ENCODE measurements at regions not wholly inside any gene's neighbourhood (a gene's known extent, or its start where the extent isn't known, plus 50 kb on each side); places are given as distances from the start of the nearest gene placed in this dataset.
"Not testable (repeated sequence)": the region's sequence is repeated elsewhere in the genome, so short reads cannot be mapped to it uniquely, and the experiment has no call there.

DNA sequence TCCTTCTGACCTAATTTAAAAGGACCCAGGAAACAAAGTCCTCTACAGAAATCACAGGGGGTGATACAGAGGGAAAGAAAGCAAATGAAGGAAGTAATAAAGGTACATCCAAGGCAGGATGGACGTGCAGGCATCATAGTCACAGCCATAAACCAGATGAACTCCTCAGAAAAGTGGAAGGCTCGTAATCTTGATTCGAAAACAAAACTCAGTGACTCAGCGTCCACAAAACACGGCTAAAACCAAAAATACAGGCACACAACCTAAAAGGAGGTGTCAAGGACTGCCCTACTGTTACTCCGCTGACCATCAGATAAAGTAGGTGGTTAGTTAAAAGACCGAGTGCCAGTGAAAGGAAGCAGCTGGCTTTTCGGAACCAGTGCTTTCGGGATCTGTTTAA lies 81.5 kb downstream of the TRIM69 start:
- DNase-seq (ENCODE audit: low read depth); H3K27ac Mint-ChIP-seq (ENCODE audit: unreplicated experiment); H3K36me3 ChIP-seq (ENCODE audit: insufficient read depth, low read length); H3K4me1 ChIP-seq (ENCODE audit: insufficient read depth, low read length); H3K27ac ChIP-seq (ENCODE audit: low read depth, low read length); H3K27me3 Mint-ChIP-seq (ENCODE audit: low read depth, unreplicated experiment); H3K4me3 ChIP-seq (ENCODE audit: insufficient read depth, low read depth, low read length); H2AFZ ChIP-seq (ENCODE audit: low read depth, low read length); H3K9ac ChIP-seq (ENCODE audit: low read length); H3K9me3 Mint-ChIP-seq (ENCODE audit: unreplicated experiment); H3K4me3 Mint-ChIP-seq (ENCODE audit: unreplicated experiment); H3K4me2 ChIP-seq (ENCODE audit: low read length); H3K79me2 ChIP-seq (ENCODE audit: insufficient read depth, low read length); H3K36me3 Mint-ChIP-seq (ENCODE audit: low read depth, unreplicated experiment); H4K20me1 ChIP-seq (ENCODE audit: insufficient read depth, low read length); H3K9me3 ChIP-seq (ENCODE audit: insufficient read depth, low read depth, low read length); H3K4me1 Mint-ChIP-seq (ENCODE audit: low read depth, unreplicated experiment): not testable (repeated sequence)
- H3K27me3 ChIP-seq (ENCODE audit: insufficient read depth, low read length), result peaks cover 12% of the 10 kb centered on the region
- FAIRE-seq, result peak; percentile 13

DNA sequence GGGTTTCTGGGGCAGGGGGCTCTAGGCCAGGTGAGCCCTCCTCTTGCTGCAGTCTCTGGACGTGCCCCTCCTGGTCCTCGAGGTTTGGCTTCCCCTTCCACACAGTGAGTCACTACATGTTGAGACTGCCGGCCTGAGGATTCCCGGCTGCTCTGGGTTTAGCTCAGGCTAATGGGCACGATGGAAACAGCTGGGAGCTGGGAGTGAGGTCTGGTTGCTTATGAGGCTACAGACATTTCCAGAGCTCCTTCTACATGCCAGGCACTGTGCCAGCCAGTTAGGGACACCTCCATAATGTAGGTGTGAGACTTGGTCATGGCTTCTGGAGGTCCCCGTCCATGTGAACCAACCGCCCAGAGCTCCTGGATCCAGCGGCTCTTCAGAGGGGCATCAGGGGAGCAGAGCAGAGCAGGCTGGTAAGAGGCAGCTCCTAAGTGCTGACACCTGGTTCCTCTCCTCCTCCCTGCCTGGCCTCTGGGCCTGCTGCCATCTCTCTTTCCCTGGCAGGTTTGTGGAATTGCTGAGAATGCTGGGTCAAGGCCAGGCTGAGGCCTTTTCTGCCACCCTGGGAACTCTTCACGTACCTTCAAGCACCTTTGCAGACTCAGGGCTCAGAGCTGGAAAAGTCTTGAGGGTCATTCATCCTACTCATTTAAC lies 83.1 kb downstream of the TRIM69 start:
- not testable (repeated sequence) for H3K27ac Mint-ChIP-seq (ENCODE audit: unreplicated experiment); H3K4me2 ChIP-seq (ENCODE audit: low read length); H3K4me3 Mint-ChIP-seq (ENCODE audit: unreplicated experiment); H3K79me2 ChIP-seq (ENCODE audit: insufficient read depth, low read length); H2AFZ ChIP-seq (ENCODE audit: low read depth, low read length); H4K20me1 ChIP-seq (ENCODE audit: insufficient read depth, low read length); H3K27me3 Mint-ChIP-seq (ENCODE audit: low read depth, unreplicated experiment); H3K27ac ChIP-seq (ENCODE audit: low read depth, low read length); H3K9ac ChIP-seq (ENCODE audit: low read length); H3K9me3 ChIP-seq (ENCODE audit: insufficient read depth, low read depth, low read length); H3K4me3 ChIP-seq (ENCODE audit: insufficient read depth, low read depth, low read length); H3K36me3 ChIP-seq (ENCODE audit: insufficient read depth, low read length); H3K36me3 Mint-ChIP-seq (ENCODE audit: low read depth, unreplicated experiment); H3K4me1 ChIP-seq (ENCODE audit: insufficient read depth, low read length); H3K9me3 Mint-ChIP-seq (ENCODE audit: unreplicated experiment); FAIRE-seq; H3K27me3 ChIP-seq (ENCODE audit: insufficient read depth, low read length); H3K4me1 Mint-ChIP-seq (ENCODE audit: low read depth, unreplicated experiment)
- DNase-seq (ENCODE audit: low read depth), result peak; percentile 4

DNA sequence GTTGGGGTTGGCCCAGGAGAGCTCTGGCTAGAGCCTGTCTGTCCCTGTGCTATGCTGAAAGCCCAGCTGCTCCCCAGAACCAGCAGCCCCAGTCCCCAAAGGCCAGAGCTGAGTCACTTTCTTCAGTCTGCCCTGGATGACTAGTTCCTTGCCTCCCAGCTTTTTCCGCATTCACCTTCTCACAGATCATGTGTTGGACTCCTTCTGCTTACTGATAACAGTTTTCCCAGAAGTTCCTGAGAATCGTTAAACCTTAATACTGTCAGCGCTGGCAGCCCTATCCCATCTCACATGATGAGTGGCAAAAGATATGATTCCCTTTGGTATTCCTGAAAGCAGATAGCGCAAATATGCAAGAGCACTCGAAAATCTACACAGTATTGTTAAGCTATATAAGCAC lies 84.2 kb downstream of the TRIM69 start:
- not testable (repeated sequence) for H3K4me2 ChIP-seq (ENCODE audit: low read length); H3K4me3 ChIP-seq (ENCODE audit: insufficient read depth, low read depth, low read length); H3K27ac Mint-ChIP-seq (ENCODE audit: unreplicated experiment); H3K79me2 ChIP-seq (ENCODE audit: insufficient read depth, low read length); H3K4me1 Mint-ChIP-seq (ENCODE audit: low read depth, unreplicated experiment); H3K27me3 Mint-ChIP-seq (ENCODE audit: low read depth, unreplicated experiment); H3K27me3 ChIP-seq (ENCODE audit: insufficient read depth, low read length); H3K4me1 ChIP-seq (ENCODE audit: insufficient read depth, low read length); FAIRE-seq; H3K36me3 Mint-ChIP-seq (ENCODE audit: low read depth, unreplicated experiment); H2AFZ ChIP-seq (ENCODE audit: low read depth, low read length); H3K4me3 Mint-ChIP-seq (ENCODE audit: unreplicated experiment); H3K9me3 ChIP-seq (ENCODE audit: insufficient read depth, low read depth, low read length); H3K36me3 ChIP-seq (ENCODE audit: insufficient read depth, low read length); H3K9ac ChIP-seq (ENCODE audit: low read length); H4K20me1 ChIP-seq (ENCODE audit: insufficient read depth, low read length); DNase-seq (ENCODE audit: low read depth); H3K27ac ChIP-seq (ENCODE audit: low read depth, low read length); H3K9me3 Mint-ChIP-seq (ENCODE audit: unreplicated experiment)

DNA sequence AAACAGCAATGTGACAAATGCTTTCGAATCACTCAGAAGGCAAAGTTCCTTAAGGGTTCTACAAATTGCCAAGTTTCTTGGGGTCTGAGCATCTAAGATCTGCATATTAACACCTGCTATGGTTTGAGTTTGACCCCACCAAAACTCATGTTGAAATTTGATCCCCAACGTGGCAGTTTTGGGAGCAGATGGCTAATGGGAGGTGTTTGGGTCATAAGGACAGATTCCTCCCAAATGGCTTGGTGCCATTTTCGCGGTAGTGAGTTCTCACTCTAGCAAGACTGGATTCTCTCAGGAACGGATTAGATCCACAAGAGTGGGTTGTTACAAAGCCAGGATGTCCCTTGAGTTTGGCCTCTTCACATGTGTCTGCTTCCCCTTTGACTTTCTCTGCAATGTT lies 84.6 kb downstream of the TRIM69 start:
- H3K27ac Mint-ChIP-seq (ENCODE audit: unreplicated experiment); H3K9me3 ChIP-seq (ENCODE audit: insufficient read depth, low read depth, low read length); H3K27ac ChIP-seq (ENCODE audit: low read depth, low read length); H3K36me3 ChIP-seq (ENCODE audit: insufficient read depth, low read length); H3K4me2 ChIP-seq (ENCODE audit: low read length); H3K4me3 Mint-ChIP-seq (ENCODE audit: unreplicated experiment); H3K79me2 ChIP-seq (ENCODE audit: insufficient read depth, low read length); H3K9ac ChIP-seq (ENCODE audit: low read length); H3K36me3 Mint-ChIP-seq (ENCODE audit: low read depth, unreplicated experiment); H3K4me3 ChIP-seq (ENCODE audit: insufficient read depth, low read depth, low read length); FAIRE-seq; H3K9me3 Mint-ChIP-seq (ENCODE audit: unreplicated experiment); H3K4me1 Mint-ChIP-seq (ENCODE audit: low read depth, unreplicated experiment); H3K4me1 ChIP-seq (ENCODE audit: insufficient read depth, low read length); H3K27me3 ChIP-seq (ENCODE audit: insufficient read depth, low read length); H3K27me3 Mint-ChIP-seq (ENCODE audit: low read depth, unreplicated experiment); DNase-seq (ENCODE audit: low read depth); H4K20me1 ChIP-seq (ENCODE audit: insufficient read depth, low read length); H2AFZ ChIP-seq (ENCODE audit: low read depth, low read length): not testable (repeated sequence)

DNA sequence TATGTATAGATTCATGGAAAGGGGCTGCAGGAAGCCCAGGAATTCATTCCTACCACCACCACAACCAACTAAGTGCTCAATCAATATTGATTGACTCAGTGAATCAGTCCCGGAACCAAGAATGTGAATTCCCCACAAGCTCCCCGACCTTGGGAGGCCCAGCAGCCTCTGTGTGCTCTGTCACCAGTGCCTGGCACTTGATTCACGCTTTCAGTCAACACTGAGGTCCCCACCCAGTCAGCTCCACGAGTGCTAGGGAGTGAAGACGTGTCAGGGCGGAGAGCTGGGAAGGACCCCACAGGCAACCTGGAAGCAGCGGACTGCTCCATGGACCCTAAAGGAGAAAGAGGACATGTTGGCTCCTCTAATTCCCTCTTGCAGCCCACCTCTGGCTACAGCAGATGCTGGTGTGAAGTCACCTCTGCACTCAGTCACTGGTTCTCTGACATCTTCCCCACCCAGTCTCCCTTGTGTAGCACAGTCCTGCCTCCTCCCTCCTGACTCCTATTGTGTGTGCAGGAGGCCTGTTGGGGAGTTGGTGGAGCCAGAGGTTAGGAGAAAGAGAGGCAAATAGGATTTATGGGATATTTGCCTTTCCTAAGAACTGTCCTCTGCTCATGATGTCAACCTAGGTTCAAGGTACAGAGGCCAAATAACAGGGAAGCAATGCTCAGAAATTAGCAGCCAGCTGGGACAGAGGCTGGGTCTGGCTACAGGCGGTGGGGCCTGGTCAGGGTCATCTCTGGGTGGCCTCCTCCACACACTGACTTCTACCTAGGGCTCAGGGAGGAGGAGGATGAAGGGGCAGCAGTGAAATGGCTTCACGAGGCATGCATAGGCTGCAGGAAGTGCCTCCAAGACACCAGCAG lies 88.2 kb downstream of the TRIM69 start:
- H3K4me3 ChIP-seq (ENCODE audit: insufficient read depth, low read depth, low read length); H3K4me2 ChIP-seq (ENCODE audit: low read length); H4K20me1 ChIP-seq (ENCODE audit: insufficient read depth, low read length); H3K9me3 Mint-ChIP-seq (ENCODE audit: unreplicated experiment); H3K36me3 Mint-ChIP-seq (ENCODE audit: low read depth, unreplicated experiment); H3K79me2 ChIP-seq (ENCODE audit: insufficient read depth, low read length); H3K4me1 Mint-ChIP-seq (ENCODE audit: low read depth, unreplicated experiment); H3K27ac ChIP-seq (ENCODE audit: low read depth, low read length); H3K4me1 ChIP-seq (ENCODE audit: insufficient read depth, low read length); H3K27me3 Mint-ChIP-seq (ENCODE audit: low read depth, unreplicated experiment); H3K27me3 ChIP-seq (ENCODE audit: insufficient read depth, low read length); H3K9me3 ChIP-seq (ENCODE audit: insufficient read depth, low read depth, low read length); DNase-seq (ENCODE audit: low read depth); H3K9ac ChIP-seq (ENCODE audit: low read length); FAIRE-seq; H3K4me3 Mint-ChIP-seq (ENCODE audit: unreplicated experiment); H2AFZ ChIP-seq (ENCODE audit: low read depth, low read length); H3K27ac Mint-ChIP-seq (ENCODE audit: unreplicated experiment); H3K36me3 ChIP-seq (ENCODE audit: insufficient read depth, low read length): not testable (repeated sequence)

DNA sequence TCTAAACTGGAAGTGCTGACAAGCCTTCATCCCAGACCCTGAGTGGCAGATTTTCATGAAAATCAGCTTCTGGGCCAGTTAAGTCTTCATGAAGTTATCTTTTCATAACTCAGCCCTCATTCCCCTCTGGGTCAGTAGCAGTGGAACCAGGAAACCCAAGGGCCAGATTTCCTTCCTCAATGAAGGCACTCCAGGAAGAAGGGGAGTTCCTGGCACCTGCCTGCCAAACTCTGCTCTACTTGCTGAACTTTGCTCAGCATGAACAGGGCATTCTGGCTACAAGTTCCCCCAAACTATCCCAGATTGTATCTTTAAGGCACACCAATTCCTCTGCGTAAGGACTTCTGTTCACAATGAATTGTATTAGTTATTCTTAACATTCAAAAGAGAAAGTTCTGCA lies 90.3 kb downstream of the TRIM69 start:
- not testable (repeated sequence) for H3K36me3 ChIP-seq (ENCODE audit: insufficient read depth, low read length); H3K4me2 ChIP-seq (ENCODE audit: low read length); H3K27me3 Mint-ChIP-seq (ENCODE audit: low read depth, unreplicated experiment); H3K27ac Mint-ChIP-seq (ENCODE audit: unreplicated experiment); H3K4me3 Mint-ChIP-seq (ENCODE audit: unreplicated experiment); H3K36me3 Mint-ChIP-seq (ENCODE audit: low read depth, unreplicated experiment); H3K4me1 ChIP-seq (ENCODE audit: insufficient read depth, low read length); H3K27me3 ChIP-seq (ENCODE audit: insufficient read depth, low read length); H3K9me3 Mint-ChIP-seq (ENCODE audit: unreplicated experiment); H3K79me2 ChIP-seq (ENCODE audit: insufficient read depth, low read length); H3K9ac ChIP-seq (ENCODE audit: low read length); H3K27ac ChIP-seq (ENCODE audit: low read depth, low read length); H3K4me3 ChIP-seq (ENCODE audit: insufficient read depth, low read depth, low read length); H4K20me1 ChIP-seq (ENCODE audit: insufficient read depth, low read length); H3K4me1 Mint-ChIP-seq (ENCODE audit: low read depth, unreplicated experiment); FAIRE-seq; DNase-seq (ENCODE audit: low read depth); H2AFZ ChIP-seq (ENCODE audit: low read depth, low read length); H3K9me3 ChIP-seq (ENCODE audit: insufficient read depth, low read depth, low read length)
